Putamen (tissue), 1 donor: ENCODE measurements at regions not wholly inside any gene's neighbourhood (a gene's known extent, or its start where the extent isn't known, plus 50 kb on each side); places are given as distances from the start of the nearest gene placed in this dataset.

Experiments
- DNase-seq: peaks from one replicate; pipeline ENCODE4 v3.0.0-alpha.2; 2016; ENCODE audit warnings: low spot score

DNA sequence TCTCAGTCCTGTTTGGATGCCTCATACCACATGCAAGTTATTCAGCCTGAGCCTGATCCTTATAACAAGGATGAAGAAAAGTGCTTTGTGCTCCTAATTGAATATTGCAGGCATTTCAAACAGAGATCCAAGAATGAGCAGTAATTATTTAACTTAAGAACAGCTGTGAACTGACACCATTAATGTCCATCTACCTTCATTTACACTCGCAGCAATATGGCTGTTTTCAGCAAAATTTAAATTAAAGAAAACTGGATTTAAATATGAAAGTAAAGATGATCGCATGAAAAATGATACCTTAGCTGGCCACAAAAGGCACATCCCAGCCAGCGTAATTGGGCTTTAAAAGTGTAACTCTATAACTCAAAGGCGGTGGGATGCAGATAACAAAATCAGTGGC is 466.3 kb downstream of the GALC start:
- no peak for DNase-seq

DNA sequence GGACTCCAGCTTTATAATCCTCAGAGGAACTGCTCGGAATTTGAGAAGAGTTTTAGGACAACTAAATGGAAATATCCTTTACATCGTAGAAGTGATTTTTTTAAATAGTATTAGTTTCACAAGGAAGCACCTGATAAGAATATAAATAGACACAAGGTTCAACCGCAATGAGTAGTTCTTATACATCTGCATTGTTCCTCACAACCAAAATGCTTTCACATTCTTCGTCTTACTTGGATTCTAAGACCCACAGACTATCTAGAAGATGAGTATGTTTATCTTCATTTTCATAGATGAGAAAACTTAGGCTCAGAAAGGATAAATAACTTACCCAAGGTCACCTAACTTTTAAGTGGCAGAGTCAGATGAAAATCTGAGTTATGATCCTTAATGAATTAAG is 469.0 kb downstream of the GALC start:
- no peak for DNase-seq

DNA sequence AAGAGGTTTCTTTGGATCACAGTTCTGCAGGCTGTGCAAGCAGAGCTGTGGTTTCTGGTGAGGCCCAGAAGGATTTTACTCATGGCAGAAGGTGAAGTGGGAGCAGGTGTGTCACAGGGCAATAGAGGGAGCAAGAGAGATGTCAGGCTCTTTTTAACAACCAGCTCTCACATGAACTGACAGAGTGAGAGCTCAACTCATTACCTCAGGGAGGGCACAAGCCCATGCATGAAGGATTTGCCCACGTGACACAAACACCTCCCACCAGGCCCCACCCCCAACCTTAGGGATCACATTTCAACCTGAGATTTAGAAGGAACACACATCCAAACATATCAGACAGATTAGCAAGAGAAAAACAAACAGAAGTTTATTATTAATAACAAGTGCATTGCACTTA is 470.4 kb downstream of the GALC start:
- no peak for DNase-seq

DNA sequence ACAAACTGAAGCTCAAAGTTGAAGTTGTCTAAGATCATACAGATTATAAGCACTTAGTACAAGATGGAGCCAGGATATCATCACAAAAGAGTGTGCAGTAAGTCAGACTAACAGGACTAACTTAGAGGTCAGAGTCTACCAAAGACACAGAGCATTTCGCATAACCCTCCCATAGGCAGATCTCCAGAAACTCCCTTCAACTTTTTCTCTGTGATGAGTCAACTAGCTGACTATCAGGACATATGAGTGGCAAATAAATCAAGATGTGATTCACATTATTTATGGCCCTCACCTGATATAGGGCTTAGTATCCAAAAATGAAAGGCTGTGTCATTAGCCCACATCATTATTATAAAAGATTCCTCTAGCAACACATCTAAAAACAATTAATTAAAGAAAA is 484.6 kb downstream of the GALC start:
- no peak for DNase-seq

DNA sequence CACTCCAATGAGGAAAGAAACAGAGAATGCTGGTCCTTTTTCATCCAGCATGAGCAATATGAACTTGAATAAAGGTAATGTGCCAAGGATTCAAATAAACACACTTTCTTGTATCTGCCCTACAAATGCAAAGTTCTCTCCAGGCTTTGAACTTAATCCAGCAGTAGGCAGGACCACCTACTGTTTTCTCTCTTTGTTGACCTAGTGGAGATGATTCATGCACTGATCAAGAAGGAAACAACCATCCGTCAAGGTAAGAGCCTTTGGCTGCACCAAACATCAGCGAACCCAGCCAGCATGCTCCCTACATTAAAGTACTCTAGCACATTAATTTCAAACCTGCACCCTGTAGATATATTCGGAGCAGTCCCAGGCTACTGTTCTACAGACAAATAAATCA is 489.3 kb downstream of the GALC start:
- no peak for DNase-seq

DNA sequence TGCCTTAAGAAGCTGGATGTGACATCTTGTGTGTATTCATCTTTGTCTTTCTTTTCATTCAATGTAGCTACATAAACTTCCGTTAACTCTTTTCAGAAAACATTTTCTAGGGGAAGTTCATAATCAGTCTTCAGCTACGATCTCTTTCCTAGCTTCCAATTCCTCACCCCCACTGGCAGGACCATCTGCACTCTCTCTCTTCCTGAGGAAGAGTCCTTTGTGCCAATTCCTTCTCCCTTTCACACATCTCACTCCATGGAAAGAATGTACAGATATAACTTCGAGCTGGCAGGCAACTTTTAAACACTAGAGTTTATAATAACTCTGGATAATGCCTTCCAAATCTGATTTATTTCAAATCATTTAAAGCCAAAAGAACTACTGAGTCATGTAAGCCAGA is 495.7 kb downstream of the GALC start:
- DNase-seq, result no peak

DNA sequence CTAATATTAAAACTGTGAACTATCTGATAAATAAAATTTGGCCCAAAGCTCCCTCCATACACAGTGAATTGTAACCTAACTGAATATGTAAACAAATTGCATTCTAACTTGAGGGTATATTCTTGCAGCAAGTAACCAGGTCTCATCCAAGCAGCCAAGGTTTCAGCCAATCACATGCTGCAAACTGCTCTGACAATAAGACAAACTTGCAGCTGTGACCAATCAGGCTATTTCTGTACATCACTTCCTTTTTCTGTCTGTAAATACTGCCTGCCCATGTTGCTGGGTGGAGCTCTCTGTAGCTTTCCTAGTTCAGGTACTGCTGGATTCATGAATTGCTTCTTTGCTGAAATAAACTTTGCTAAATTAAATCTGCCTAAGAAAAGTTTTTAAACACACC is 499.0 kb downstream of the GALC start:
- no peak for DNase-seq

DNA sequence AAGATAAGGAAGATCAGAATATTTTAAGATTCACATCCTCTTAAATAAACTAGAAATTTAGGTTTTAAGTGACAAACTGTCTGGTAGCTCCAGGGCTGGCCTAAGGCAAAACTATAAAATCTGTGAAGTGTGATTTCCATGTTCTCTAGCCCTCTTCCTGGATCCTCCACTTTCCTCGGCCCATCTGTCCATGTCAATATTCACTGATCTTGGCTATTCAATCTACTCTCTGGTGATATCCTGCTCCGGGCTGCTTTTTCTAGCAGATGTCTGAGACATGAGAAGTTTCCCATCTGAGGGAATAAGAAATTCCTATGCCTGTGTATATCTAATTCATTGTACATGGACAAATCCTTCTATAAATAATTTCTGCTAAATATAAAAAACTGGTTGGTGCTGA is 500.4 kb downstream of the GALC start:
- no peak for DNase-seq

DNA sequence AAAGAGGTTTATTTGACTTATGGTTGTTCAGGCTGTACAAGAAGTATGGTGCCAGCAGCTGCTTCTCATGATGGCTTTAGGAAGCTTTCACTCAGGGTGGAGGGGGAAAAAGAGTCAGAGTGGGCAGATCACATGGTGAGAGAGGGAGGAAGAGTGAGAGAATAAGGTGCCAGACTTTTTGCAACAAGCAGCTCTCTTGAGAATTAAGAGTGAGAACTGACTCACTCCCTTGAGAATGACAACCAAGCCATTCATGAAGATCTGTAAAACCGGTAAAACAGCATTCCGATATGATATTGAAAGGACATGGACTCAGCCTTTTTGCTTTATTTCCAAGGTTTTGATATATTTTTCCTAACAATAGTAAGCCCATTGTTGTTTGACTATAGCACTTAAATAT is 501.2 kb downstream of the GALC start:
- no peak for DNase-seq

DNA sequence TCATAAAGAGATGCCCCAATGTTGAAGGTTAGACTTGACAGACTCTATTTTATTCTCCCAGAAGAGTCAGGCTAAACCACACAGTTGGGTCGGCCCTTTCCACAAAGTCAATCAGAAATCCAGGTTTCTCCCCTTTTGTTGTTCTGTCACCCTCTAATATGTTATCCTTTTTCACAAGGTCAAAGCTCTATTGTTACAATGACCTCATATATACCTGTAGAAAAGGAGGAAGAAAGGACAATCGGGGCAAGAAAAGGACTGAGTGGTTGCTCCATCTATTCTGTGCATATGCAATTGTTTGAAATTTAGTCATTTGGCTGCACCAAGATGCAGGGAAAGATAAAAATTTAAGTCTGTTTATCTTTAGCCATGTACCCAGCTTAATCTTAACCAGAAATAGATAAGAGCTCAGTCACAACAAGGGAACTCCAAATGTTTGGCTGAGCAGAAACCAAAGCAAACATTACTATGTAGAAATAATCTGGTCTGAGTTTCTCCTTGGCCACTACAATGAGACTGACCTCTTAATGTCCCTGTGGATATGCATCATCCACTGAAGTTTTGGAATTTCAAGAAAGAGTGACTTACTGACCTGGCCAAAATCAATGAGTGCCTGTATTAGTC is 503.7 kb downstream of the GALC start:
- no peak for DNase-seq

DNA sequence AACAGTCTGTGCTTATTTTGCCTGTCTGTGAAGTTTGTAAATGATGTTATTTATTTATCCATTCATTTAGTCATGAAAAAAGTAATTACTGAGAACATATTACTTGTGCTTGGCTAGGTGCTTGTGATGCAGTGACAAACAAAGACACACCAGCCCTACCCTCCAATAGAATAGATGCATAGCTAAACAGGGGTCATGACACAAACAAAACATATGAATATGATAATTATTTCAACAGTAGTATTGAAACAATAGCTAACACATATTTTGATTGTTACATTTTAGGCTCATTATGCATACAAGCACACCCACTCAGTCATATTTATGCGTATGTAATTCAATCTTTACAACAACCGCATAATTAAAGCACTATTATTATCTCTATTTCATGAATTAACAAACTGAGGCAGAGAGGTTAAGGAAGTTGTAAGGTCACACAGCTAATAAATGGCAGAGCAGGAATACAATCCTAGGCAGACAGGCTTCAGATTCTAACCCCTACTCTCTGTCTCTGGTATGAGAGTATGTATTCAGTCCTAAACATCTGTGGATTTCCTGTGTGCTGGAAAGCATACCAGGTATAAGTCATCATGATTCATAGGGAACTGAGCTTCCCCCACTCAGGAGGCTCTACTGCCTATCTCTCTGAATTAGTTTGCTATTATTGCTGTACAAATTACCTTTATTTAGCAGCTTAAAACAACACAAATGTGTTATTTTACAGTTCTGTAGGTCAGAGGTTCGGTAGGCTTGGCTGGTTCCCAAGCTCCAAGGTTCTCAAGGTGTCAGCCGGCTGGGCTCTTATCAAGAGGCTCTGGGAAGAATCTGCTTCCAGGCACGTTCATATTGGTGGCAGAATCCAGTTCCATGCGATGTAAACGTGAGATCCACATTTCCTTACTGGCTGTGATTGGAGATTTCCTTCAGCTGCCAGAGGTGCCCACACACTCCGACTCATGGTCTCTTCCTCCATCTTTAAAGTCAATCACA is 509.4 kb downstream of the GALC start:
- DNase-seq, result no peak

DNA sequence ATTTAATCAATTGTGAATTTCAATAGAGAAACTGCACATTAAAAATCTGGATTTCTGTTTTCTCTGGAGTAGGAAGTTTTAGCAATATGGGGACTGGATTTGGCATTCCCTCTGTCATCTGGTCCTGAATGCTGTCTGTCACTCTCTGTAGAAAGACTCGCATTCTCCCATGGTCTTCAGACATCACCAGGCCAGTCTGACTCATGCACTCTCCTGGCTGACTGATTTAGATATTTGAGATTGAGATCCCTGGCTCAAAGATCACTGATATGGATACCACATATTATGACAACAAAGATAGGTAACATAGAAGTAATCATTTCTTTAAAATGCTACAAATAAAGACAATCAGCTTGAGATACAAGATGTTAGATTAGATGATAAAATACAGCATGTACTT is 524.5 kb downstream of the GALC start:
- no peak for DNase-seq

DNA sequence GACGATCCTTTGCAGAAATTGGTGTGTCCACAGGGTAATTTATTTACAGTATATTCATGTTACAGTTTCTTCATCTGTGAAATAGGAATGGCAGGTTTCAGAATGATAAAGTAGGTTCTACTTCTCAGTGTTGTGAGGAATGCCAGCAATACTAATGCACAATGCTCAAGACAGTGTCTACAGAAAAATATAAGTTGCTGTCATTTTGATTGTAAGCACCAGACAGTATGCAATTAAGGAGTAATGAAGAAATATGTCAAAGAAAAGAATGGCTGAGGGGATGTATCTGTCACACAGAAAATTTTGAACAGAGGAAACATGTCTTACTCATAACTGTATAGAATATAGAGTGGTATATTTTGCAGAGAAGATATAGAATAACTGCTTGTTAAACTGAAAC is 525.4 kb downstream of the GALC start:
- DNase-seq, result no peak

DNA sequence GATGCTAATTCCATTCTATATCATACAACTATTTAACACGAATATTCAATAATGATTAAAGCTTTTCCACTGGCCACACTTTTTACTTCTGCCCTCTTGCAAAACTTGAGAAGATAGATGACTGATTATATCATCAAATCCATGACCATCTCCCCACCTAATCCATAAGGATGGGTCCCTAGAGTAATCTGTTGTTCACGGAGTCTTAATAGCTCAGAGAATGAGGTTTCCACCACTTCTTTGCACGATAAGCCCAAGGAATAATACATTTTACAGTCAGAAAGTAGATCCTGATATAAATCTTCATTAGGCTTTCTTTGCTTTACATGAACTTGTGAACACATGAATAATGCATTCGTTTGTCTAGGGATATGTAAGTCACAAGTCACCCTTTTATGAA is 527.2 kb downstream of the GALC start:
- no peak for DNase-seq

DNA sequence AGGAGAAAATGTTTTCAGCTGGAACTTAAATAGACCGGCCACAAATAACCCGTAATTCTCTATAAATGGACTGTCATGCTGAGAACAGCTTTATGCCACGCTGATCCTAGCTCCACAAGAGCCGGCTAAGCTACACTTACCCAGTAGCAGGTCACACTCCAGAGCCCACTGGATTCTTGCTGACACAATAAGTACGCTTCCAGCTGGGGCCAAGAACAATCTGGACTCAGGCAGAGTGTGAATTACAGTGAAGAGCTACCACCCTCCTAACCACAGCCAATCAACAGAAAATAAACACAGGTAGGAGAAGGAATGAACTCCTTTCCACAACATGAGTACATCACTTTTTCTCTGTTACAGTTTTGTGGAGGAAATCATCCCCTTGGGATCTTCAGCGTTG is 531.3 kb downstream of the GALC start:
- DNase-seq, result no peak

DNA sequence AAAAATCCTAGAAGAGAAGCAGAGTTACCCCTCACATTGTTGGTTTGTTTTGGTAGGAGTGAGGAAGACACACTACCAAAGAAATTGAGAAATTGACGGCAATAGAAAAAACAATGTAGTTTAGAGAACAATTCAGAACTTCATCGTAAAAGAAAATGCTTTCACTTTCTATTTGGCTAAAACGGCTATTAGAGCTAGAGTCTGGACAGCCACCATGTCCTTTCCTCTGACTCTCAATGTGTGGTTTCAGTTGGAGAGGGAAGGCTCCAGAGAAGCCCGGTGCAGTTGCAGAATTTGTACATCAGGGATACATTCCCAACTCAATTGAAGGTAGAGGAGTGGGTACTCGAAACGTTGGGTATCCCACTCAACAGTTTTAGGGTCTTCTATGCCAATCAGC is 535.3 kb downstream of the GALC start:
- DNase-seq, result no peak

DNA sequence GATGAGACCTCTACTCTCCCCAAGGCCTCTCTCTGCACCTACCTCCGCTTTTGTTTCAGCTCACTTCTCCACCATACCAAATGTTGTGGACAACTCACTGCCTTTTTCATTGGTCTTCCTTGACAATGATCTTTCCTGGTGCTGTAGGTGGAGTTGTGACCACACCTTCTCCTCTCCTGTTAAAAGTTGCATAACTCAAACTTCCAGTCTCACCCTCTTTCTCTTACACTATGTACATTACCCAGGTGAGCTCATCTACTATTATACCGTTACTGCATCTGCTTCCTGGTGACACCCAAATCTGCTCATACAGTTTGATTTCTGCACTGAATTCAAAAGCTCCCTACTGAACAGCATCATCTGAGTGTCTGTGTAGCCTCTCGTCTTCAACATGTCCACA is 542.8 kb downstream of the GALC start:
- DNase-seq, result no peak

DNA sequence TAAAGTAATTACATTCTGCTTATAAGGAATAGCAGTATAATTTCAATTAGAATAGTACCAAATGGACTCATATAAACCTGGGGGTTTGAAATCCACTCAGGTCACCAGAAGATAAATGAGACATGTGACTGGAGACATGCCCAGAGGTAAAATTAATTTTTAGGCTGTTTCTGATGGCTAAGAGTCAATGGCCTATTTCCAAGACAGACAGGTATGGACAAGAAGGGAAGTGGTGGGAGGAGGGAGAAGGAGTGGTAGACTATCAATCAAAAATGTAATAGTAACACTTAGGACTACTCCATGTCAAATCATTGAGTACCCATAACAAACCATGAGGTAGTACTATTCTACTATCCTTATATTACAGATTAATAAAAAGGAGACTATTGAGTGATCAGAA is 544.0 kb downstream of the GALC start:
- no peak for DNase-seq

DNA sequence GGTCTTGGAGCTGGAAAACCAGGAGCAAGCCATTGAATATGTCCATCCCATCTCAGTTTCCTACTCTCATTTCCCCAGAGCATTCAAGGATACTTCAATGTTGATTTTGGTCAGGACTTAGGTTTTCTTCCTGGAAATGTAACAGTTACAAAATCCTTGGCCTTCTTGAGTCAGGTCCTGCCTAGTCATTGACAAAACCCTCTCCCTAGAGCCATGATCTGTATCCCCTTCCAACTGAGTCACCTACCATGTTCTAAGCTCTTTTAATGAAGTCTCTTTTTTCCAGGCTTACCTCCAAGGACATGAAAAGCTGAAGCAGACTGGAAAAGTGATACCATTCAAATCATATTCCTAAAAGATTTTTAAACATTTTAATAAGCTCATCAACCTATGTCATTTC is 549.2 kb downstream of the GALC start:
- DNase-seq, result no peak

DNA sequence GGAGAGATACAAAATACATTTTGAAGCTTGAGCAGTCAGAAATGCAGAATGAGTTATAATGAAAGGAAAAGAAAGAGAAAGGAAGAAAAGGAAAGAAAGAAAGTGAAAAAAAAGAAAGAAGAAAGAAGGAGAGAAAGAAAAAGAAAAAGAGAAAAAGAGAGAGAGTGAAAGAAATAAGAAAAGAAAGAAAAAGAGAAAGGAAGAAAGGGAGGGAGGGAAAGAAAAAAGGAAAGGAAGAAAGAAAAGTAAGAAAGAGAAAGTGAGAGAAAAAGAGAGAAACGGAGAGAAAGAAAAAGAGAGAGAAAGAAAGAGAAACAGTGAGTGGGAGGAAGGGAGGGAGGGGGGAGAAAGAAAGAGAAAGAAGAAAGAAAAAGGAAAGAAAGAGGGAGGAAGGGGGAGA is 549.9 kb downstream of the GALC start:
- DNase-seq, result no peak

DNA sequence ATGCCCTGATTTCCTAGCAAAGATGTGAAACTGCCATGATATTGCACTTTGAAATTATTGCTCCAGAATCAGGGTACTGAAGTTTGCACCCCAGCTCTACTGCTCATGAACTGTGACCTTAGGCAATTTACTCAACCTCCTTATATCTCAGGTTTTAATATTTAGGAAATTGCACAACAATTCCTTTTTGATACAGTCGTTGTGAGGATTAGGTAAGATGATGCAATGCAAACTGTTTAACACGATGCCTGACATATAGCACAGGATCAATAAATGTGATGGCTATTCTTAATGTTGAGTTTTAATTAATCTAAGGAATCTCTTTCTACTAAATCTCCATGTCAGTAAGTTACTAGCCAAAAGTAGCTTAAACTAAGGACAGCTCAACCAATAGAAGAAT is 555.8 kb downstream of the GALC start:
- no peak for DNase-seq

DNA sequence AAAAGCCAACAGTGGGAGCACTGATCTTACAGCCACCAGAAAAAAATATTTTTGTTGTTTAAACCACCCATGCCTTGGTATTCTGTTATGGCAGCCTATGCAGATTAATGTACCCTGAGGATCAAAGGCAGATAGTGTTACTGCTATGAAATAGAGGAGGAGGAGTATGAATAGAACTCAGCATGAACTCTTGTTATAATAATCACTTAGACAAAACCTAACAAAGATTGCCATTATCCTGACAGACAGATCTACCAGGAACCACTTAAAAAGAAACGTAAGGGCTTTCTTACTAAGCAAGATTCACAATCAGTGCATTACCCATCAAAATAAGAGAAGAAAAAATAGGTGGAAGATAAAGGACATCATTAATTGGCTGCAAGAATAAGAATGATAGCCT is 558.3 kb downstream of the GALC start:
- DNase-seq, result no peak

DNA sequence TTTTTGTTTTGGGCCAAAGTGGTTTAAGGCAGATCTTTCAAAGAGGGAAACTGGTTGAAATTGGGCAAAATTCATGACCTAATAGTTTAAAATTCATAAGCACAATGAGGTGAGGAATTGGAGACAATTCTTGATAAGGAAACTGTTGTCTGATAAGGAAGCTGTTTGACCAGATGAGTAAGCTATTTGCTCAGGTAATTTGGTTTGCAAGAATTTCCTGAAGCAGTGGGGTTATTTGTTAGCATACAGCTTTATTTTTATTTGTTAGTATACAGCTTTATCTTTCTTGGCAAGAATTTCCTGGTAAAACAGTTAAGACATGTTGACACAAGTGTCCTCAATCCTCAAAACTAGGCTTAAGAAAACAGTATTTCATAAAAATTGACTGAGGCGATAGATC is 559.0 kb downstream of the GALC start:
- no peak for DNase-seq

DNA sequence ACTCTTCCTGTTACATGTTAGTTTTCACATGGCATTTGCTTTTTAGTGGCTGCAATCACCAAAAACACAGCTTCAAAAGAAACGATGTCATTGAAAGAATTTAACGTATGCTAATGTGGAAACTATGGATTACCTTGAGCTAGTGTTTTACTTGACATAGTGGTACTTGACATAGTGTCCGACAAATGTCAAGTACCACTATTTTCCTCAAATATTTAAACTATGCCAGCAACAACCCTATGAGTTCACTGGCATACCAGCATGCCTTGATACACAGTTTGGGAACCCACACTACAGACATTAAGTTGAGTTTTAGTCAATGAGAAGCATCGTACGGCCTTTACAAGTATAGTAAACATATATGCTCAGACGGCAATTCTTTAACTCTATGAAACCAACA is 560.3 kb downstream of the GALC start:
- DNase-seq, result no peak
